Suprapubic skin (tissue), 4 donors: ENCODE measurements at regions not wholly inside any gene's neighbourhood (a gene's known extent, or its start where the extent isn't known, plus 50 kb on each side); places are given as distances from the start of the nearest gene placed in this dataset.

ENCODE experiments used
- DNase-seq, 2 donors: peaks; one replicate each; pipeline ENCODE4 v3.0.0-alpha.2; 2019; ENCODE audit warnings: low spot score in 2 of 2
- H3K27ac ChIP-seq: fragments of 200-600 bp; sonication (generic); one replicate; pipeline ENCODE4 v1.5.1; 2019
- H3K27me3 ChIP-seq: fragments of 200-600 bp; sonication (generic); one replicate; pipeline ENCODE4 v1.5.1; 2019
- H3K36me3 ChIP-seq: fragments of 200-600 bp; sonication (generic); one replicate; pipeline ENCODE4 v1.5.1; 2019
- H3K4me1 ChIP-seq: fragments of 200-600 bp; sonication (generic); one replicate; pipeline ENCODE4 v1.5.1; 2019
- H3K4me3 ChIP-seq: fragments of 200-600 bp; sonication (generic); one replicate; pipeline ENCODE4 v1.5.1; 2019; ENCODE audit warnings: mild to moderate bottlenecking
- H3K9me3 ChIP-seq: fragments of 200-600 bp; sonication (generic); one replicate; pipeline ENCODE4 v1.5.1; 2019
- EP300 ChIP-seq: sonication (generic); formaldehyde crosslinking; IDR thresholded peaks from one replicate; pipeline ENCODE4 v1.6.1; 2017; ENCODE audit warnings: antibody characterized with exemption
- POLR2A ChIP-seq, 2 donors: fragments of 450-650 bp; IDR thresholded peaks; one replicate each; pipeline ENCODE4 v1.6.1; 2017; ENCODE audit warnings: antibody characterized with exemption in 2 of 2, mild to moderate bottlenecking in 2 of 2, moderate library complexity in 2 of 2
- POLR2AphosphoS5 ChIP-seq, 3 donors: sonication (generic); formaldehyde crosslinking; IDR thresholded peaks; one replicate each; pipeline ENCODE4 v1.6.1; 2017; ENCODE audit warnings: antibody characterized with exemption in 3 of 3
- WGBS: methylation state at CpG from one replicate; pipeline ENCODE4 v1.1.5; 2018; 5-methylcytosine and 5-hydroxymethylcytosine counted together
- TF ChIP-seq, protein P1 (sequence below), 2 donors: fragments of 200-600 bp in 1 of 2; fragments of 450-650 bp in 1 of 2; sonication (generic) in 1 of 2; IDR thresholded peaks; one replicate each; pipeline ENCODE4 v1.5.1; 2016 to 2019; ENCODE audit warnings: antibody characterized with exemption in 2 of 2, mild to moderate bottlenecking in 1 of 2, moderate library complexity in 1 of 2

DNA sequence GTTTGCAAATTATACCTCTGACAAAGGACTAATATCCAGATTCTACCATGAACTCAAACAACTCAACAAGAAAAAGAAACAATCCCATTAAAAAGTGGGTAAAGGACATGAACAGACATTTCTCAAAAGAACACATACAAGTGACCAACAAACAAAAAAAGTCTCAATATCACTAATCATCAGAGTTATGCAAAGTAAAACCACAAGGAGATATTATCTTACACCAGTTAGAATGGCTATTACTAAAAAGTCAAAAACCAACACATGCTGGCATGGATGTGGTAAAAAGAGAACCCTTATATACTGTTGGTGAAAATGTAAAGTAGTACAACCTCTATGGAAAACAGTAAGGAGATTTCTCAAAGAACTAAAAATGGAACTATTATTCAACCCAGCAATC is 234.4 kb downstream of the NKX6-1 start:
- H3K27me3 ChIP-seq = no peaks in the 10 kb centered on the region
- DNase-seq = no peak
- H3K4me1 ChIP-seq = no peaks in the 10 kb centered on the region

DNA sequence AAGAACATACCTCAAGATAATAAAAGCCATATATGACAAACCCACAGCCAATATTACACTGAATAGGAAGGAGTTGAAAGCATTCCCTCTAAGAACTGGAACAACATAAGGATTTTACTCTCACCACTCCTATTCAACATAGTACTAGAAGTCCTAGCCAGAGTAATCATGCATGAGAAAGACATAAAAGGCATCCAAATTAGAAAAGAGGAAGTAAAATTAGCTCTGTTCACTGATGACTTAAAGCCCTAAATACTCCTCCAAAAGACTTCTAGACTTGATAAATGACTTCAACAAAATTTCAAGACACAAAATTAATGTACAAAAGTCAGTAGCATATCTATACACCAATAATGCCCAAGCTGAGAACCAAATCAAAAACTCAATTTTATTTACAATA is 235.7 kb downstream of the NKX6-1 start:
- peaks cover 5% of the 10 kb centered on the region for H3K9me3 ChIP-seq
- H3K27ac ChIP-seq = no peak overlapping the region
- no peaks in the 10 kb centered on the region for H3K36me3 ChIP-seq
- no peaks in the 10 kb centered on the region for H3K4me1 ChIP-seq
- no peaks in the 10 kb centered on the region for H3K27me3 ChIP-seq
- no peak for DNase-seq
- TF ChIP-seq, protein P1, sequence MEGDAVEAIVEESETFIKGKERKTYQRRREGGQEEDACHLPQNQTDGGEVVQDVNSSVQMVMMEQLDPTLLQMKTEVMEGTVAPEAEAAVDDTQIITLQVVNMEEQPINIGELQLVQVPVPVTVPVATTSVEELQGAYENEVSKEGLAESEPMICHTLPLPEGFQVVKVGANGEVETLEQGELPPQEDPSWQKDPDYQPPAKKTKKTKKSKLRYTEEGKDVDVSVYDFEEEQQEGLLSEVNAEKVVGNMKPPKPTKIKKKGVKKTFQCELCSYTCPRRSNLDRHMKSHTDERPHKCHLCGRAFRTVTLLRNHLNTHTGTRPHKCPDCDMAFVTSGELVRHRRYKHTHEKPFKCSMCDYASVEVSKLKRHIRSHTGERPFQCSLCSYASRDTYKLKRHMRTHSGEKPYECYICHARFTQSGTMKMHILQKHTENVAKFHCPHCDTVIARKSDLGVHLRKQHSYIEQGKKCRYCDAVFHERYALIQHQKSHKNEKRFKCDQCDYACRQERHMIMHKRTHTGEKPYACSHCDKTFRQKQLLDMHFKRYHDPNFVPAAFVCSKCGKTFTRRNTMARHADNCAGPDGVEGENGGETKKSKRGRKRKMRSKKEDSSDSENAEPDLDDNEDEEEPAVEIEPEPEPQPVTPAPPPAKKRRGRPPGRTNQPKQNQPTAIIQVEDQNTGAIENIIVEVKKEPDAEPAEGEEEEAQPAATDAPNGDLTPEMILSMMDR (IDR thresholded peaks at IDR 0.05) = no peak
- TF ChIP-seq POLR2AphosphoS5 (IDR thresholded peaks at IDR 0.05) (no peak), POLR2A (IDR thresholded peaks at IDR 0.05) (no peak), EP300 (no peak)
- no peak overlapping the region for H3K4me3 ChIP-seq

More for the DNA sequence above, 234.4 kb downstream of the NKX6-1 start:
- Histone ChIP-seq H3K27ac (no peak overlapping the region), H3K4me3 (no peak overlapping the region), H3K36me3 (no peaks in the 10 kb centered on the region), H3K9me3 (peaks cover 5% of the 10 kb centered on the region)
- TF ChIP-seq POLR2AphosphoS5 (IDR thresholded peaks at IDR 0.05) = no peak
- TF ChIP-seq, protein P1 (IDR thresholded peaks at IDR 0.05) = no peak
- no peak for TF ChIP-seq POLR2A (IDR thresholded peaks at IDR 0.05)
- TF ChIP-seq EP300 = no peak

DNA sequence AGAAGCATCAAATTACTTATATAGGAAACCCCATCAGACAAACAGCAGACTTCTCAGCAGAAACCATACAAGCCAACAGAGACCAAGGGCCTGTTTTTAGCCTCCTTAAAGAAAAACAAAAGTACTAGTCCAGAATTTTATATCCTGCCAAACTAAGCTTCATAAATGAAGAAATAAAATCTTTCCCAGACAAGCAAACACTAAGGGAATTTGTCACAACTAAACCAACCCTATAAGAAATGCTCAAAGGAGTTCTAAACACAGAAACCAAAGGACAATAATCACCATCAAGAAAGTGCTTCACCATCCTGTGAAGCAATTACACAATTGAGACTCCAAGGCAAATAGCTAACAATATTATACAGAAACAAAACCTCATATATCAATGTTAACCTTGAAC is 238.6 kb downstream of the NKX6-1 start:
- no peaks in the 10 kb centered on the region for H3K36me3 ChIP-seq
- no peak overlapping the region for H3K4me3 ChIP-seq
- no peaks in the 10 kb centered on the region for H3K27me3 ChIP-seq
- no peak overlapping the region for H3K27ac ChIP-seq
- DNase-seq = no peak
- H3K4me1 ChIP-seq = no peaks in the 10 kb centered on the region
- H3K9me3 ChIP-seq = peaks cover 5% of the 10 kb centered on the region
- TF ChIP-seq, protein P1 (IDR thresholded peaks at IDR 0.05) = no peak
- TF ChIP-seq POLR2AphosphoS5 (IDR thresholded peaks at IDR 0.05) = no peak
- no peak for TF ChIP-seq POLR2A (IDR thresholded peaks at IDR 0.05)
- no peak for TF ChIP-seq EP300

DNA sequence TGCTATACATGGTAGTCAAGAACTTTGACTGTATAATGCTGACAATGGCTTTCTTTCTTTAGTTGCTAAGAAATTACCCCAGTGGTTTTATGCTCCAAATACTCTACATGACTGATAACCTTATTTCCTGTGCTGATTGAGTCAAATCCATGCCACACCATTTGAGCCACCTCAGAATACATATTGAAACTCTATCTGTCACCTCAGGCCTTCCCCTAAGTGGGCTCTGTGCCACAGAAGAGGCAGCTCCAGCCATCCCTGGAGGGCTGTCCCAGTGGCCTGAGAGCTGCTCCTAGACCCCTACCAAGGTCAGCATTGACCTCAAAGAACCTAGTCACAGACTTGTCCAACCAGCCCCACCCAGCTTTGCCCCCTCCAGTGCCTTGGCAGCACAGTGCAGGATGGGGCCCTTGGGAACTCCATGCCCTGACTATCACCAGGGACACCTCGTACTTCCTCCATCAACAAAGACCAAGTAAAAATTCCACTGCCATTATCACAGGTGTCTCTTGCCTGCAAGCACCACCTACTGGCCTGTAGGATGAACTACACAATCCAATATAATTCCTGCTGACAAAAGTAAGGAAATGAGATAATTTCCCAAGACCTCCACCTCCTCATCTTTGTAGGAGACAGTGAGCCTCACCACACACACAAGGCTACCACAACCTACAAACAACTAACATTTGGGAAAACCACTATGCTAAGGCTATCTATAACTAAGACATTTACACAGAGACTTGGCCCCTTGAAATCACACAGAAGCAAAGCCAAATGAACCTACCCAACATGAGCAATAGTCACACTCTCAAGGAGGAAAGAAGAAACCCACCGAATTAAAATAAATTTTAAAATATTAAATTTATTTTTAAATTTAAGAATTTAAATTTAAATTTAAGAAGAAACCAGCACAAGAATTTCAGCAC is 239.9 kb downstream of the NKX6-1 start:
- no peaks in the 10 kb centered on the region for H3K4me1 ChIP-seq
- 56% methylated on average over 2 of the region's 2 CpGs for WGBS
- H3K27me3 ChIP-seq = no peaks in the 10 kb centered on the region
- DNase-seq = no peak
- no peaks in the 10 kb centered on the region for H3K36me3 ChIP-seq
- TF ChIP-seq EP300 (no peak), POLR2A (IDR thresholded peaks at IDR 0.05) (no peak), POLR2AphosphoS5 (IDR thresholded peaks at IDR 0.05) (no peak)
- TF ChIP-seq, protein P1 (IDR thresholded peaks at IDR 0.05) = no peak
- H3K27ac ChIP-seq = no peak overlapping the region
- H3K9me3 ChIP-seq = peaks cover 5% of the 10 kb centered on the region
- H3K4me3 ChIP-seq = no peak overlapping the region

DNA sequence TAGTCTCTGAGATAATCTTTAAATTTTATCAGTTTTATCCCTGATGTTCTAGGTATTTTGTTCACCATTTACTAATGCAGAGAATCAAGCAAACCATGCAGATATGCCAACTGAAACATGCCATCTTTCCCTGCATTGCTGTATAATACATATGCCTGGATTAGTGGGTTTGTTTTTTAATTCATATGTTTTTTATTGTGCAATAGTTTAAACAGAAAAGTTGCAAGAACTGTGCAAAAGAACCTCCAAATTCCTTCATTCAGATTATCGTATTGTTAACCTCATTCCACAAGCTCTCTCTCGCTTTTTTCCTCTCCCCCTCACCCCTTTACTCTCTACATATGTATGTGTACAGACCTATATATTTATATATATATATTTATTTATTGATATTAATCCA is 244.6 kb downstream of the NKX6-1 start:
- no peak overlapping the region for H3K4me3 ChIP-seq
- no peaks in the 10 kb centered on the region for H3K36me3 ChIP-seq
- no peaks in the 10 kb centered on the region for H3K4me1 ChIP-seq
- no peak for DNase-seq
- no peaks in the 10 kb centered on the region for H3K27me3 ChIP-seq
- WGBS = 90% methylated on average over 2 of the region's 2 CpGs
- no peaks in the 10 kb centered on the region for H3K9me3 ChIP-seq
- no peak overlapping the region for H3K27ac ChIP-seq
- TF ChIP-seq, protein P1 (IDR thresholded peaks at IDR 0.05) = no peak
- TF ChIP-seq EP300 (no peak), POLR2AphosphoS5 (IDR thresholded peaks at IDR 0.05) (no peak)
